Activated T-helper 2 cell treated with anti-CD3 and anti-CD28 coated beads, Interferon-gamma antibody, Interleukin-2, Interleukin-4, amounts not matched to agents 10 μg/mL and 5 μg/mL and 100 μg/mL, durations not matched to agents 14 hours and 24 hours and 36 hours (primary cell): ENCODE measurements at regions not wholly inside any gene's neighbourhood (a gene's known extent, or its start where the extent isn't known, plus 50 kb on each side); places are given as distances from the start of the nearest gene placed in this dataset.

Experiments
- DNase-seq: peaks from one replicate; pipeline ENCODE4 v3.0.0; 2021; ENCODE audit warnings: low spot score
- H3K27ac Mint-ChIP-seq: one replicate; pipeline ENCODE4 v1.8.0; 2021; ENCODE audit warnings: mixed read lengths
- H3K27me3 Mint-ChIP-seq: one replicate; pipeline ENCODE4 v1.8.0; 2021; ENCODE audit warnings: low read depth, mixed read lengths
- H3K36me3 Mint-ChIP-seq: one replicate; pipeline ENCODE4 v1.8.0; 2021; ENCODE audit warnings: low read depth, mixed read lengths
- H3K4me1 Mint-ChIP-seq: one replicate; pipeline ENCODE4 v1.8.0; 2021; ENCODE audit warnings: low read depth, mixed read lengths
- H3K4me3 Mint-ChIP-seq: one replicate; pipeline ENCODE4 v1.8.0; 2021; ENCODE audit warnings: low read depth, mild to moderate bottlenecking, moderate library complexity, mixed read lengths
- H3K9me3 Mint-ChIP-seq: one replicate; pipeline ENCODE4 v1.8.0; 2021; ENCODE audit warnings: mixed read lengths
- intact Hi-C: fragments of 100-400 bp; cut with micrococcal nuclease; formaldehyde crosslinking; loops from one replicate; pipeline ENCODE4 v1.15.1; 2023

DNA sequence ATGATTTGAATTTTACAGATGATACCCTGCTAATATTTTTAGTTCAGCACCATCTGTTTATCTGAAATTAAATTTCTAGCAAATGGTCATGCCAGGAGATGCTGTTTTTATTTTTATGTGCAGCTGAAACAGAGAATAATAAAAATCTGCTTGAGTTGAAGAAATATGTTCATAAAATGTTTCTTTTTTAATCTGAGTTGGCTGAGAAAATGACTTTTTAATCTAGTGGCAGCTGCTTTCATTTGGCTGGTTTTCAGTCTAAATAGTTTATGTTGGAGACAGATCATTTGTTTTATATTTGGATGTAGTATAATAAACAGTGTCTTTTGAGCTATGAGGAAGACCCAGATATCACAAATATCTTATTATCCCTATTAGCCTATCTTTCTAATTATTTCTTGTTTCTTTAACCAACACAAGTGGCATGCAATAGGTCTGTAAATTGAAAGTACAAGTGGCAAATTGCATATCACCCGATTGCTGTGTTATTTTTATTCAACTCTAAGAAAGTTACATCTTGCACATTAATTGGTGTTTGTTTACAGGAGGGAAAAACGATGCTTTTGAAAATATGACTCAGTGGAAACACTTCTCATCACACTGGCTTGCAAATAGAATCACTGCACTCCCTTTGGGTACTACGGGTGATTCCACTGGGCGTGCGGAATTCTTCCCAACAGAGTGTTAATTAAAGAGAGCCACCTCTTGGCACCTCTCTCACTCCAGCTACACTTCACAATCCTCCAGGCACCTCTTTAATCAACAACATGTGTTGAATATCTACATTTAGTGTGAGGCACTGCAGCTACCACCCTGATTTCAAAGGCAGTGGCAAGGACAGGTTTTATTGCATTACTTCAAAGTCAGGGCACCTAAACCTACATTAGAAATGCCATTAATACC is 51.7 kb upstream of the AP1S2 start:
- DNase-seq, result no peak
- no peak overlapping the region for H3K27ac Mint-ChIP-seq
- H3K9me3 Mint-ChIP-seq, result peaks cover 6% of the 10 kb centered on the region
- no peaks in the 10 kb centered on the region for H3K27me3 Mint-ChIP-seq
- H3K36me3 Mint-ChIP-seq, result no peaks in the 10 kb centered on the region
- H3K4me1 Mint-ChIP-seq, result no peaks in the 10 kb centered on the region
- H3K4me3 Mint-ChIP-seq, result no peak overlapping the region
- intact Hi-C loops, result no loop called here
